ENCODE measurements at regions not wholly inside any gene's neighbourhood (a gene's known extent, or its start where the extent isn't known, plus 50 kb on each side); places are given as distances from the start of the nearest gene placed in this dataset.

GRCh38 chr20:58153121-58153520 lies 75.3 kb downstream of the ANKRD60 start:
- Histone ChIP-seq H3K9me3 (no peaks in the 10 kb centered on the region), H3K4me3 (no peak overlapping the region), H3K36me3 (no peaks in the 10 kb centered on the region), H3K27ac (no peak overlapping the region), H3K4me1 (no peaks in the 10 kb centered on the region), H3K9ac (ENCODE audit: low read depth in 2 of 2, low read length in 2 of 2) (no peak overlapping the region), H3K27me3 (no peaks in the 10 kb centered on the region)
- DNase-seq = no peak
- TF ChIP-seq, protein P1, sequence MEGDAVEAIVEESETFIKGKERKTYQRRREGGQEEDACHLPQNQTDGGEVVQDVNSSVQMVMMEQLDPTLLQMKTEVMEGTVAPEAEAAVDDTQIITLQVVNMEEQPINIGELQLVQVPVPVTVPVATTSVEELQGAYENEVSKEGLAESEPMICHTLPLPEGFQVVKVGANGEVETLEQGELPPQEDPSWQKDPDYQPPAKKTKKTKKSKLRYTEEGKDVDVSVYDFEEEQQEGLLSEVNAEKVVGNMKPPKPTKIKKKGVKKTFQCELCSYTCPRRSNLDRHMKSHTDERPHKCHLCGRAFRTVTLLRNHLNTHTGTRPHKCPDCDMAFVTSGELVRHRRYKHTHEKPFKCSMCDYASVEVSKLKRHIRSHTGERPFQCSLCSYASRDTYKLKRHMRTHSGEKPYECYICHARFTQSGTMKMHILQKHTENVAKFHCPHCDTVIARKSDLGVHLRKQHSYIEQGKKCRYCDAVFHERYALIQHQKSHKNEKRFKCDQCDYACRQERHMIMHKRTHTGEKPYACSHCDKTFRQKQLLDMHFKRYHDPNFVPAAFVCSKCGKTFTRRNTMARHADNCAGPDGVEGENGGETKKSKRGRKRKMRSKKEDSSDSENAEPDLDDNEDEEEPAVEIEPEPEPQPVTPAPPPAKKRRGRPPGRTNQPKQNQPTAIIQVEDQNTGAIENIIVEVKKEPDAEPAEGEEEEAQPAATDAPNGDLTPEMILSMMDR (IDR thresholded peaks at IDR 0.05) = no peak
- intact Hi-C loops (cut with DNase I) = no loop called here

DNA sequence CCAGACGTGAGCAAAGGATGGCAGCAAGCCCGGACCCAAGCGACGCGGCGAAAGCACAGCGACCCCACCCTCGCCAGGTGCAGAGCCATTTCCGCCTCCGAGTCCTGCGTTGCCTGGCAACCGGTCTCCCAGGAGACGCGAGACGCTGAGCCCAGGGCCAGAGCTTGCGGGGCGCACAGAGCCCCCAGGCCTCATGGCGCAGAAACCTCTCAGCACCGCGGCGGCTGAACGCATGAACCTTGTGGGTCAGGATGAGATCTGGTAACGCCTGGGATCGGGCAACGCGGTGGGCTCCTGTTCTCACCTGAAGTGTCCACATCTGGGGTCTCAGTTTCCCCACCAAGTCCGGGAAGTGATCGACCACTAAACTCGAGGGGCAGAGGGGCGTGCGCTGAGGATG lies 77.7 kb downstream of the ANKRD60 start:
- DNase-seq = peak; percentile 74
- Histone ChIP-seq H3K9me3 (no peaks in the 10 kb centered on the region), H3K27me3 (no peaks in the 10 kb centered on the region), H3K4me1 (no peaks in the 10 kb centered on the region), H3K9ac (ENCODE audit: low read depth in 2 of 2, low read length in 2 of 2) (no peak overlapping the region), H3K27ac (no peak overlapping the region), H3K4me3 (no peak overlapping the region), H3K36me3 (no peaks in the 10 kb centered on the region)
- TF ChIP-seq, protein P1 (IDR thresholded peaks at IDR 0.05) = no peak
- intact Hi-C loops (cut with DNase I) = no loop called here

- no peaks in the 10 kb centered on the region for H3K4me1 ChIP-seq
- H3K9ac ChIP-seq (ENCODE audit: low read depth in 2 of 2, low read length in 2 of 2) = no peak overlapping the region
- H3K36me3 ChIP-seq = no peaks in the 10 kb centered on the region
- no peak overlapping the region for H3K27ac ChIP-seq
- H3K27me3 ChIP-seq = no peaks in the 10 kb centered on the region
- no peaks in the 10 kb centered on the region for H3K9me3 ChIP-seq
- no peak overlapping the region for H3K4me3 ChIP-seq
- TF ChIP-seq, protein P1 (IDR thresholded peaks at IDR 0.05) = no peak
- intact Hi-C loops (cut with DNase I) = no loop called here
- DNase-seq = no peak
Observed at GRCh38 chr20:58149437-58150091, 78.9 kb downstream of the ANKRD60 start.

DNA sequence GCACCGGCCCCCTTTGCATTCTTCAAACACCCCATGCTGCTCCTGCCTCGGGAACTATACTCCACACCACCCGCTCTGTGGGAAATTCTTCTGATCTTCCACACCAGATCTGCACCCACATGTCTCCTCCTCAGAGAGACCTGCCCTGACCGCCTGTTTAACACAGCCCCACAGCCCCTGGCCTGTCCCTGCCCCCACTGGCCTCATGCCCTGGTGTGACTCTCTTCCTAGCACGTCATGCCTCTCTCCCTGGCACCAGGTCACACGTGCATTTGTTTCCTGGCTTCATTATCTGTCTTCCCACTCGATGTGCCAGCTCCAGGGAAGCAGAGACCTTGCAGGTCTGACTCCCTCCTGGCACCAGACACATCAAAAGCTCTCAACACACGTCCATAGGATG lies 79.6 kb downstream of the ANKRD60 start:
- H3K36me3 ChIP-seq = no peaks in the 10 kb centered on the region
- TF ChIP-seq, protein P1 (IDR thresholded peaks at IDR 0.05) = no peak
- no peak overlapping the region for H3K9ac ChIP-seq (ENCODE audit: low read depth in 2 of 2, low read length in 2 of 2)
- H3K4me3 ChIP-seq = no peak overlapping the region
- no peak overlapping the region for H3K27ac ChIP-seq
- DNase-seq = no peak
- no peaks in the 10 kb centered on the region for H3K9me3 ChIP-seq
- no peaks in the 10 kb centered on the region for H3K27me3 ChIP-seq
- intact Hi-C loops (cut with DNase I) = no loop called here
- no peaks in the 10 kb centered on the region for H3K4me1 ChIP-seq

GRCh38 chr20:58147628-58148370 lies 80.7 kb downstream of the ANKRD60 start:
- no peaks in the 10 kb centered on the region for H3K27me3 ChIP-seq
- intact Hi-C loops (cut with DNase I) = no loop called here
- TF ChIP-seq, protein P1 (IDR thresholded peaks at IDR 0.05) = no peak
- H3K36me3 ChIP-seq = no peaks in the 10 kb centered on the region
- H3K4me3 ChIP-seq = no peak overlapping the region
- DNase-seq = no peak
- no peak overlapping the region for H3K9ac ChIP-seq (ENCODE audit: low read depth in 2 of 2, low read length in 2 of 2)
- no peaks in the 10 kb centered on the region for H3K4me1 ChIP-seq
- no peak overlapping the region for H3K27ac ChIP-seq
- no peaks in the 10 kb centered on the region for H3K9me3 ChIP-seq
